ENCODE measurements at regions not wholly inside any gene's neighbourhood (a gene's known extent, or its start where the extent isn't known, plus 50 kb on each side); places are given as distances from the start of the nearest gene placed in this dataset.
"Not testable (repeated sequence)": the region's sequence is repeated elsewhere in the genome, so short reads cannot be mapped to it uniquely, and the experiment has no call there.

DNA sequence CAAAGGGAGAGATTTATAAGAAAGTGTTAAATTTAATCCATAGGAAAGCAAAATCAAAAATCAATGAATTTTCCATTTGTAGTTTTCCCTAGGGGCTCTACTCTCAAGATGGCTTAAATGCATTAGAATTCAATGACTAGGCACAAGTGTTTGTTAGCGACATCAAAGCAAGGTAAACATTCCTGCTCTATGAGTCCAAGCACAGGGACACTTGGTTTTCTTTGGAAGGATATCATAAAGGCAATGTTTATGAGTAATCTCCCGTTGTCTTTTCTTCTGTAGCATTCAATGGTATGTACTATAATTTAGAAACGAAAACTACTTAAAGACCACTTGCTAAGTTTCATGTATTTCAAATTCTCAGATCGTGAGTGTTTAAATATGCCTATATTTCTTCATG is 54.8 kb upstream of the ZNF717 start:
- not testable (repeated sequence) for DNase-seq (ENCODE audit: low read depth)

DNA sequence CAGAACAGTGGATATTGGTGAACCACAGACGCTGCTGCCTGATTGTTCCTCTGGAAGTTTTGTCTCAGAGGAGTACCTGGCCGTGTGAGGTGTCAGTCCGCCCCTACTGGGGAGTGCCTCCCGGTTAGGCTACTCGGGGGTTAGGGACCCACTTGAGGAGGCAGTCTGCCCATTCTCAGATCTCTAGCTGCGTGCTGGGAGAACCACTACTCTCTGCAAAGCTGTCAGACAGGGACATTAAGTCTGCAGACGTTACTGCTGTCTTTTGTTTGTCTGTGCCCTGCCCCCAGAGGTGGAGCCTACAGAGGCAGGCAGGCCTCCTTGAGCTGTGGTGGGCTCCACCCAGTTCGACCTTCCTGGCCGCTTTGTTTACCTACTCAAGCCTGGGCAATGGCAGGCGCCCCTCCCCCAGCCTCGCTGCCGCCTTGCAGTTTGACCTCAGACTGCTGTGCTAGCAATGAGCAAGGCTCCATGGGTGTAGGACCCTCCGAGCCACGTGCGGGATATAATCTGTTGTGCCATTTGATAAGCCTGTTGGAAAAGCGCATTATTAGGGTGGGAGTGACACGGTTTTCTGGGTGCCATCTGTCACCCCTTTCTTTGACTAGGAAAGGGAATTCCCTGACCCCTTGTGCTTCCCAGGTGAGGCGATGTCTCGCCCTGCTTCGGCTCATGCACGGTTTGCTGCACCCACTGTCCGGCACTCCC is 65.1 kb upstream of the ZNF717 start:
- not testable (repeated sequence) for DNase-seq (ENCODE audit: low read depth)

DNA sequence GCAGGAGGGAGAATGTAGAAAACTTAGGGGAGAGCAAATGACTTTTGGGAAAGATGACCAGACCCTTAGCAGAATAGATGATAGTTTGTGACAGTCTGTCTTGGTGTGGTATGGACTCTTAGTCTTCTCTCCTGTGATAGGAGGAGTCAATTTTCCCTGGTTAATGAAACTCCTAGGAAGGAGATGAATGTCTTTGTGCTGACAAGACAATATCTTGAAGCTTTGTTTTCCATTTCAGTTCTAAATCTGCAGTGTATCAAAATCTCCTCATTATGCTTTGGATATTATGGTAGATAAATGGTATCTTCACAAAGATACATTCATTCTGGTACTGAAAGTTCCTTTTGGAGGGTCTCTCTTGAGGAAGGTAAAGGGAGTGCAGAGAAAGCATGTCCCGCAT is 77.8 kb upstream of the ZNF717 start:
- no peak for DNase-seq (ENCODE audit: low read depth)

DNA sequence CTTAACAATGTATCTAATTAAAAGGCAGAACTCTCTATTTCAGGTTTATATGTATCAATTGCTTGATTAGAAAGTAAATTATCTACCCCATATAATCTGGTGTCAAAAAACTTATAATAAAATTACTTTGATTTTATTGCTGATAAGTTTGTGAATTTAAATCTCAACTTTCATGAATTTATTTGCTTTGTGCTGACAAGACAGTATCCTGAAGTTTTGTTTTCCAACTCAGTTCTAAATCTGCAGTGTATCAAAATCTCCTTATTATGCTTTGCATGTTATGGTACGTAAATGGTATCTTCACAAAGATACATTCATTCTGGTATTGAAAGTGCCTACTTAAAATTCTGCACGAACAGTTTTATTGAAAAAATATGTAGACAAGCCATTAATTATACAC is 78.5 kb upstream of the ZNF717 start:
- no peak for DNase-seq (ENCODE audit: low read depth)

DNA sequence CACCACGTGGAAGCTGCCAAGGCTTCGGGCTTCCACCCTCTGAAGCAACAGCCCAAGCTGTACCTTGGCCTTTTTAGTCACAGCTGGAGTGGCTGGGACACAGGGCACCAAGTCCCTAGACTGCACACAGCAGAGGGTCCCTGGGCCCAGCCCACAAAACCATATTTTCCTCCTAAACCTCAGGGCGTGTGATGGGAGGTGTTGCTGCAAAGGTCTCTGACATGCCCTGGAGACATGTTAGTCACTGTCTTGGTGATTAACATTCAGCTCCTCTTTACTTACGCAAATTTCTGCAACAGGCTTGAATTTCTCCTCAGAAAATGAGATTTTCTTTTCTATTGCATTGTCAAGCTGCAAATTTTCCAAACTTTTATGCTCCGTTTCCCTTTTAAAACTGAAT is 98.4 kb upstream of the ZNF717 start:
- not testable (repeated sequence) for DNase-seq (ENCODE audit: low read depth)

DNA sequence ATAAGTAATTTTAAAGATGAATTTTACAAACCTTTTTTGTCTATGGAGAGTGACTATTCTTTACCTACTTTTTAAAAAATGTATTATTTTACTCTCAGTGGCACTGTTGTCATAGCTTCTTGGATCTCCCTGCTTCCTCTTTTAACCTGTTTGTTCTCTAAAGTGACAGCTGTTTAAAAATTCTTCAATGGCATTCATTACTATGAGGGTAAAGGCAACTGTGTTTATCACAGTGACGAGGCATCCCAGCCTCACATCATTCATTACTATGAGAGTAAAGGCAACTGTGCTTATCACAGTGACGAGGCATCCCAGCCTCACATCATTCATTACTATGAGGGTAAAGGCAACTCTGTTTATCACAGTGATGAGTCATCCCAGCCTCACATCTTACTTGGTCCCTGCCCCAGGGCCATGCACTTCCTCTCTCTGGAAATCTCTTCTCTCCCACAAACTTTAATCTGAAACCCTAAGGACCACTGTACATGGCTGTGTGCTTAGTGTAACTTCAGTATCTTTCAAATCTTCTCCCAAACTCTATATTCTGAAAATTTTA is 101.7 kb upstream of the ZNF717 start:
- no peak for DNase-seq (ENCODE audit: low read depth)

DNA sequence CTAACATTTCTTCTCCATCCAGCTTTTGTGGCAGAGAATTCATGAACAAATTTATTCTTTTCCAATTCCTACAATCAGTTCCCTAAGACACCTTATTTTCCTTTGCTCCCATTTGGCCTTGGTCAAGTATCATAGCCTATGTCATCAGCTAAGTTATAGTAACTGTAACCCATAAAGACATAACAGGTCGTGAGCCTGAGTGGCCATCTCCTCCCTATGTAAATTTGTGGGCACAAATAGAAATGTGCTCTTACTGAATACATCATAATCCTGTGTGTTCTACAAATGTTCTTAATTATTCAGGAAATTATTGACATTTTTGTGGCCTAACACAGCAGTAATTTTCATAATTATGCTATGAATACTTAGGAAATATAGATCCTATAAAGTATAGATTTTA is 108.9 kb upstream of the ZNF717 start:
- no peak for DNase-seq (ENCODE audit: low read depth)

DNA sequence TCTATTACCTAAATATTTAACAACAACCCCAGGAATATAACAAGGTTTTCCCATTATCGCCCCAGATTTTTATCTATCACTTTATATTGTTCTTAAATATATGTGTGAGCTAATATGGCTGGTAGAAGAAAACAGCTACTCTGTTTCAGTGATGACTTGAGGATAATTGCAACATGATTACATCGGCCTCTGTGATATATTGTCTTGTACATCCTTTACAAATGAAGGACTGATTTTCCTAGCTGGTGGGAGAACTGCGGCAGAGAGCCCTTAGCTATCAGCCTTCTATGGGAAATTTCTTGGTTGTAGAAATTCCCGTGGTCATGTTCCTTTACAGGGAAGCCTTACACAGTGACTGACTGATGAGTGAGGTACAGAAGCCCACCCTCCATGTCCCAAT is 110.9 kb upstream of the ZNF717 start:
- DNase-seq (ENCODE audit: low read depth), result no peak

DNA sequence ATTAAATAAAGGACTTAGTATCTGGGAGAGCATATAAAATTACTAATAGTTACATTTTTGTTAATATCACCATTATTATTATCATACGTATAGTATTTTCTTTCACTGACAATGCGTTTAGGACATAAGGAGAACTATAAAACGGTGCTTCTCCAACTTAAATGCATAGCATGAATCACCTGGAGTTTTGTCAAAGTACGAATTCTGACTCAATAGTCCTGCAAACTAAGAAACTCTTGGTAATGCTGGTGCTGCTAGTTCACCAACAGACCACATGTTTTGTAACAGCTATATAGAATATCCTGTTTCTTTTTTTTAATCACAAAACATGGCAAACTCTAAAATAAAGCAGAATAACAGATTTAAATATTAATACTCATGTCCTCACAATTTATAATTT is 116.1 kb upstream of the ZNF717 start:
- DNase-seq (ENCODE audit: low read depth), result not testable (repeated sequence)

DNA sequence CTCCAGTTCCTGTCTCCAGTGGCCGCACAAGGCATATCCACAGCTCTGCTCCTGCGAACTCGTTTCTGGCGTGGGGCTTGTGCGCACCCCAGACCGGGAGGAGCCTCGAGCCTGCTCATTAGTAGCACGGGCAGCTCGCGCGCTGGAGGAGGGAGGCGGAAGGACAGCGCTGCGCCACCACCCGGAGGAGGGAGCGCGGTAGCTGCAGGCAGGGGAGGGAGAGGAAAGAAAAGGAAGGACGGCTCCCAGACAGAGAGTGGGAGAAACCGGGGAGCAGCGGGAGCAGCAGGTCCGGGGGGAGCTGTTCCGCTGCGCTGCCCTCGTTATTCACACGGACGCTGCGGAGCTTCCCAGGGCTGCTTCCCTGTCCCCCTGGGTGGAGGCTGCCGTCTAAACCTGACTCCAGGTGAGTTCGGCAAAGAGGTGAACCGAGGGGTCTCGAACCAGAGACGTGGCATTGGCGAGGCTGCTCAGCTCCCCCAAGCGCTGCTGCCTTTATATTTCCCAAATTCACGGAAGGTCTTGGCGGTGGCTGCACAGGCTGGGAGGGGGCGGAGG is 121.3 kb upstream of the ZNF717 start:
- DNase-seq (ENCODE audit: low read depth), result no peak

DNA sequence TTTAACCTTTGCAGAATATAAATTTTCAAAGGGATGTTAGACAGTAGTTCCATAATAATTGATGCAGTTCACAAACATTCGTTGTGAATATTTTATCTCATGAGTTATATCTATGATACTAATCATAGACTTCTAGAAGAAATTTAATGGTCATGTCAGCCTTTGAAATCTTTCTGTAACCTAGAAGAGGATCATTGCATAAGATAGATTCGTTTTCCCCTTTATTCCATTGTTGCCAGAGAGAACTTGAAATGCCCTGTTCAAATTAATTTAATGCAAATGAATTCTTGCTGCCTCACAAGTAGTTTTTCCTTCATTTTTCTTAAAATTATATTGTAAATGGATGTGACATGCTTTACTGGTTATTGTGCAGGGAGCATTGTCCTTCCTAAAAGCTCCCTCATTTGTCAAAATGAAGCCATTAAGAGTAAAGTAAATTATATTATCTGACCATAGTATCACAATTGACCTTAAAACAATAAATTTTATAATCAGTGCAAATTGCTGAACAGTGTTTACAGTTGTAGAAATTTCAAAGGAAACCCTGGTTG is 128.5 kb upstream of the ZNF717 start:
- DNase-seq (ENCODE audit: low read depth), result no peak

DNA sequence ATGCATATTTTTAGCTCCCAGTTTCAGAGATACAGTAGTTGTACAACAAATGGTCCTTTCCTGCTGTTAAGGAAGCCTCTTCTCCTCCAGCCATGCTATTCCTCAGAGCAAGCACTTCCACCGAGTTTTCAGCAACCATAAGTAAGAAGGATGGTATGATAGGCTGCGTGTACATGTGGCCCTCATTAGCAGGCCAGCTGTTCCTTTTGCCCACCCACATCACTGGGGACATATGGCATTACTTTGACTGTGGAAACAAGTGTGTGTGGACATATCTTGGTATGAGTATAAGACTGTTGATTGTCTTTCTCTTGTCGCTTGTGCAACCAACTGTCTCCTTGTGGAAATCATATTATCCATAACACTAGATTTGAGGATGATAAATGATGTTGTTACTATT is 129.4 kb upstream of the ZNF717 start:
- not testable (repeated sequence) for DNase-seq (ENCODE audit: low read depth)

DNA sequence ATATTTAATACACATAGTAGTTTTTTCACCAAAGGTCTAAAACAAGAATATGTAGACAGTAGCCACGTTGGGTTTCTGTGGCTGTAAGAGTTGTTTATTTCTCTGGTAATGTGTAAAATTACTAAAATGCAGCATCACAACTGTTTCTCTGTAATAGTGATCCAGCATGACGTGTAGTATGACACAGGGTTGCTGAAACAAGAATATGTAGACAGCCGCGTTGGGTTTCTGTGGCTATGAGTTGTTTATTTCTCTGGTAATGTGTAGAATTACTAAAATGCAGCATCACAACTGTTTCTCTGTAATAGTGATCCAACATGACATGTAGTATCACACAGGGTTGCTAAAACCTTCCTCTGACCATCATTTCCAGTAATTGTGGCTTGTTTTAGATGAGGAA is 153.6 kb upstream of the ZNF717 start:
- no peak for DNase-seq (ENCODE audit: low read depth)

DNA sequence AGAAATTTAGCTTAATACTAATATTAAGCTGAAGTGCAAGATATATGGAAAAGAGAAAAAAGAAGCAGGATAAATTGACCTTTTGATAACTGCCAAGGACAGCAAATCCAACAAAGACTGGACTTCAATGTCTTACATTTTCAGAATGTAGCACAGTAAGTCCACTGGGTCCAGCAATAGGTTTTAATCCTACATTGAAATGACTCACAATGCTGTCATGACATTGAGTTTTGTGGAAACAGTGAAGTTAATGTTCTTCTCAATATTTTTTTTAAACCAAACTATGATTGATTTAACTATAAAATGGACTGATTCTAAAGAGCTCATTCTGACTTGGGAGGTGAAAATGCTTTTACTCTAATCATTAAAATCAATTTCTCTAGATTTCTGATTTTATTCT is 166.6 kb upstream of the ZNF717 start:
- DNase-seq (ENCODE audit: low read depth), result no peak

DNA sequence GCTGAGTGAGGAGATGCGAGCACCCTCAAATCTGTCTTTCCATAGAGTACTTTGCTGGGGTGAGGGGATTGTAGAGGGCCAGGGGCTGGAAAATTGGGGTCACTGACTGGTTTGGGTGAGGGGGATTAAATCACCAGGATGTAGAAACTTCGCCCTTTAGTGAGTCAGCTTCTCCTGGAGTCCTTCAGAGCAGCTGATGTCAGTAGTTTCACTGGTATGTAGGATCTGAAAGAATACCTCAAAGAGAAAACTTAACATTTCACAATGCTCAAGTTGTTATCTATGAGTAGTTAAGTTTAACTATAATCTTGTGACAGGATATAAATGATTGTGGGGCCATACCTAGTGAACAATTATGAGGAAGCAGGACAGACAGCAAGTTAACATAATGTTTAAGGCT is 174.7 kb upstream of the ZNF717 start:
- DNase-seq (ENCODE audit: low read depth), result not testable (repeated sequence)

DNA sequence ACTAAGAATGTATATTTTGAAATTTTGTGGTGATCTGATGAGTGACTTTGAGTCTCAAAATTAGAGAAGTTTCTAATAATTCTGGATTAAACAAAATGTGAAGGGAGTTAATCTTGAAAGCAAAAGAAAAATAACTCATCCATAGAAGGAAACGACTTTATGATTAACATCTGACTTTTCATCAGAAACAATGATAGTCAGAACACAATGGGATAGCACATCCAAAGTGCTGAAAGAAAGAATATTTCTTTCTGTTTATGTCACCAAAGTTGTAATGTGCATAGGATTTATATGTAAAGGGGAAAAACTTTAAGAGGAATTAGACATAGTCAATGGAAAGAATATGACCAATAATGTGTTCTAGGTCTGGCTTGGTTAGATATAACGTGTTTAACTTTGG is 176.7 kb upstream of the ZNF717 start:
- not testable (repeated sequence) for DNase-seq (ENCODE audit: low read depth)

DNA sequence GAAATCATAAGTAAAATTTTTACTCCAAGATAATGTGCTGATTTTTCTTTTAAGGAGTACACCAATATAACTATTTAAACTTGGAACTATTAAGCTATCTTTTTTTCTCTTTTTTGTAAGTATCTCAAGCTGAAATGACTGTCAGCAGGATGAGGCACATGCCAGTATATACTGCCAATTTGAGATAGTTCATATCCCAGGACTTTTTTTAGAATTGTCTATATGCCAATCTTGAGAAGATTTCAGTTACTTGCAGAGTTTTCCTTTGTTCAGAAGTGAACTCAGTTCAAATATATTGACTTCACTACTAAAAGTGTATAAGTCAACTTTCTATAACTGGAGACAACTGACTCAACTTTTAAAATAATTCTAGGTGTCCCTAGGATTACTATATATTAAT is 181.7 kb upstream of the ZNF717 start:
- DNase-seq (ENCODE audit: low read depth), result no peak

DNA sequence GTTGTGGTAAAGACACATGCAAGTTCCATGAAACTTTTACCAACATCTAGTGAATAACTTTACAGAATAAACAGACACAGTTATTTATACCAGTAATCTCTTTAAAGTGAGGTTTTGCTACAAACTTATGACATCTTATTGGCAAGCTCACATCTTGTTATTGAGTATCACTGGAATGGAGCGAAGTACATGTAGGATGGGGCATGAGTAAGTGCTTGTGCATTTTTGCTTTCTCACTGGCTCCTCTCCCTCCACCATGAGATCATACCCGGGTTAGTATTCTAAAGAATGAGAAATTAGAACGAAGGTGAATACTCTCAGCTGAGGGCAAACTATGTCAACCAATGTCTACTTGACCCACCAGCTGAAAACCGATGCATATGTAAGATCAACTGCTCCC is 193.3 kb upstream of the ZNF717 start:
- peak; percentile 45 for DNase-seq (ENCODE audit: low read depth)

DNA sequence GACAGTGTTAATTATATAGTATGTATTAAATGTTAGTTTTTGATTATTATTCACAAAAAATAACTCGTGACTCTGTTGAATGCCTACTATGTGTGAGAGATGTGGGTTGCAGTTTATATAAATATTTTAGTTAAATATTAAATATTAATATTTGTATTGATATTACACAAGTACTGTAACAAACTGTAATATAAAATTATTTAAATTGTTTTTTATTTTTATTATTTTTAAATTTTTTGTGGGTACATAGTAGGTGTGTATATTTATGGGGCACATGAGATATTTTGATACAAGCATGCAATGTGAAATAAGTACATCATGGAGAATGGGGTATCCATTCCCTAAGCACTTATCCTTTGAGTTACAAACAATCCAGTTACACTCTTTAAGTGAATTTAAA is 196.1 kb upstream of the ZNF717 start:
- no peak for DNase-seq (ENCODE audit: low read depth)

DNA sequence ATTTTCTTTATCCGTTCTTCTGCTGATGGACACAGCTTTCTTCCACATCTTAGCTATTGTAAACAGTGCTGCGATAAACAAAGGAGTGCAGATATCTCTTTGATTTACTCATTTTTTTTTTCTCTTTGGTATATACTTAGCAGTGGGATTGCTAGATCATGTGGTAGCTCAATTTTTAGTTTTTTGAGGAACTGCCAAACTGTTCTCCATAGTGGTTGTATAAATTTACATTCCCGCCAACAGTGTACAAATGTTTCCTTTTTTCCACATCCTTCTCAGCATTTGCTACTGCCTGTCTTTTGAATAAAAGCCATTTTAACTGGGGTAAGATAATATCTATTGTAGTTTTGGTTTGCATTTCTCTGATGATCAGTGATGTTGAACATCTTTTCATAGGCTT is 196.8 kb upstream of the ZNF717 start:
- DNase-seq (ENCODE audit: low read depth), result no peak

DNA sequence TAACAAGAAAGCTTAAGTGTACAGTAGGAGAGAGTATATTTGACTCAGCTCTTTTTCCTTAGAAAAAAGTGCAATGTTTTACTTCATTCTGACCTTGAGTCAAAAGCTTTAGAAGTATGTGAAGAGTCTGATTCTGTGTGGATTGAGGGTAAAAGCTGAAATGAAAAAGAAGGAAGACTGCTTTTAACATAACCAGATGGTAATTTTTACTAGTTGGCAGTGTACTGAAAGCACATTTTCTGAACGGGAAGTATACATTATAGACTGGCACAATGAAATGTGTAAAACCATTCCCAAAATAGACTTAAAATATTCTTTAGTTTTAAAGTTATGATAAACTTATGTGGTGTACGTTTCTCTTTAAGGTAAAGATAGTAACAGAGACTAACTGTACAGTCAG is 197.8 kb upstream of the ZNF717 start:
- no peak for DNase-seq (ENCODE audit: low read depth)

DNA sequence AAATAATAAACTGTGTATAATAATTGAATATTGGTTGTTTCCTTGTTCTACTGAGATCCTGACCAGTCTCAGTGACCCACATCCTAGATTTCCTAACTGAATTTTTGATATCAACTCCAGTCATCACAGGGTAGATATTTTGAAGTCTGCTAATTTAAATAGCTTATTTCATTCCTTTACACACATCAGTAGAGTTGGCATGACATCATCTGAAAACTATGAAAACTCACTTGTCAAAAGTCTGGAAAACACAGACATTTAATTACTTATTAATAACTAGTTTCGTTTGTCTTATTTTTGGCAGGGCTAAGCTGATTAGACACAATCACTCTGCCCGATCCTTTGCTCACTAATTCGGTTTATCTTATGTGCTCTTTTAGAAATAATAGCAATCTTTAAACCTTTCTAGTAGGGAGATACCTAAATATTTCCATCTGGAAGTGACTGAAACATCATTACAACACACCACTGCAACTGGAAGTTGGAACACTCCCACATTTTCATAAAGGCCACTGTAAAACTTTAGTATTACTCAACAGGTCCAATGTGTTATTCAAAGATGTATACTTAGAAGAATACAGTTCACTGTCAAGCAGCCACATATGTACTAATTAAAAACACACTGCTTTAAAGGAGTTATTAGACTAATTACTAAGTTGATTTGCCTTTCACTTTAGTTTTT is 198.4 kb upstream of the ZNF717 start:
- DNase-seq (ENCODE audit: low read depth), result peak; percentile 58

DNA sequence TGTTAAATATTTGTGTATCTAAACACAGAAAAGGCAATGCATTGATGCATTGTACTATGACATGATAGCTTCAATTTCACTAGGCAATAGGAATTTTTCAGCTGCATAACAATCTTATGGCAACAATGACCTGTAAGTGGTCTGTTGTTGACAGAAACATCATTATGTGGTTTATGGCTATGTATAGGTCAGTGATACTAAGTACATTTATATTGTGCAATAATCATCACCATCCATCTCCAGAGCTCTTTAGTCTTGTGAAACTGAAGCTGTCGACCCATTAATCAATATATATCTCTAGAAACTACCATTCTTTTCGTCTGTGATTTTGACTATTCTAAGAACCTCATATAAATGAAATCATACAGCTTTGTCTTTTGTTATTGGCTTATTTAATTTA is 200.1 kb upstream of the ZNF717 start:
- DNase-seq (ENCODE audit: low read depth), result no peak

Measured in HS-5 (cell line).